Activated CD8-positive, alpha-beta memory T cell treated with anti-CD3 and anti-CD28 coated beads, Interleukin-2, amount 10 ng/mL, durations not matched to agents 7 days and 5 days (primary cell): ENCODE measurements at regions not wholly inside any gene's neighbourhood (a gene's known extent, or its start where the extent isn't known, plus 50 kb on each side); places are given as distances from the start of the nearest gene placed in this dataset.

Source experiments
- ATAC-seq: fragments of 150-1000 bp; cut with Tn5 transposase; one replicate; pipeline ENCODE4 v1.10.0; 2021; ENCODE audit warnings: moderate library complexity
- CTCF ChIA-PET: fragments of 350-600 bp; sonication (Branson Sonifier 250); formaldehyde crosslinking; loops from one replicate; lab custom pipeline; 2021; ENCODE audit warnings: antibody characterized with exemption; lab: Charles Lee
- DNase-seq: peaks from one replicate; pipeline ENCODE4 v3.0.0-alpha.2; 2020
- H3K27ac Mint-ChIP-seq: one replicate; pipeline ENCODE4 v1.8.0; 2021; ENCODE audit warnings: mild to moderate bottlenecking, mixed read lengths
- H3K27me3 Mint-ChIP-seq: one replicate; pipeline ENCODE4 v1.8.0; 2021; ENCODE audit warnings: mixed read lengths
- H3K36me3 Mint-ChIP-seq: one replicate; pipeline ENCODE4 v1.8.0; 2021; ENCODE audit warnings: mild to moderate bottlenecking, mixed read lengths
- H3K4me1 Mint-ChIP-seq: one replicate; pipeline ENCODE4 v1.8.0; 2021; ENCODE audit warnings: mixed read lengths
- H3K4me3 Mint-ChIP-seq: one replicate; pipeline ENCODE4 v1.8.0; 2021; ENCODE audit warnings: mild to moderate bottlenecking, moderate library complexity, mixed read lengths
- H3K9me3 Mint-ChIP-seq: one replicate; pipeline ENCODE4 v1.8.0; 2022; ENCODE audit warnings: low read depth, mixed read lengths

- DNase-seq: no peak
- H3K27ac Mint-ChIP-seq: no peak overlapping the region
- H3K36me3 Mint-ChIP-seq: no peaks in the 10 kb centered on the region
- peaks cover 32% of the 10 kb centered on the region for H3K27me3 Mint-ChIP-seq
- CTCF ChIA-PET: no interaction called here
- ATAC-seq: no peak
- peaks cover 10% of the 10 kb centered on the region for H3K4me1 Mint-ChIP-seq
- no peak overlapping the region for H3K4me3 Mint-ChIP-seq
- peaks cover 3% of the 10 kb centered on the region for H3K9me3 Mint-ChIP-seq
These were observed 130.9 kb upstream of the RGMA start for GRCh38 chr15:93219859-93220420.

GRCh38 chr15:93217343-93217742, 128.3 kb upstream of the RGMA start:
- H3K4me3 Mint-ChIP-seq: no peak overlapping the region

GRCh38 chr15:93214106-93214505, 125.1 kb upstream of the RGMA start:
- H3K9me3 Mint-ChIP-seq: peaks cover 3% of the 10 kb centered on the region
- no peak overlapping the region for H3K4me3 Mint-ChIP-seq
- peaks cover 6% of the 10 kb centered on the region for H3K27me3 Mint-ChIP-seq
- no peak overlapping the region for H3K27ac Mint-ChIP-seq
- no peaks in the 10 kb centered on the region for H3K36me3 Mint-ChIP-seq
- DNase-seq (no peak), ATAC-seq (no peak)
- CTCF ChIA-PET: no interaction called here
- no peaks in the 10 kb centered on the region for H3K4me1 Mint-ChIP-seq

More at GRCh38 chr15:93217343-93217742, 128.3 kb upstream of the RGMA start:
- Mint-ChIP-seq H3K9me3 (peaks cover 3% of the 10 kb centered on the region), H3K36me3 (no peaks in the 10 kb centered on the region), H3K27me3 (peaks cover 21% of the 10 kb centered on the region), H3K4me1 (peaks cover 2% of the 10 kb centered on the region), H3K27ac (no peak overlapping the region)
- DNase-seq (no peak), ATAC-seq (no peak)
- CTCF ChIA-PET: no interaction called here

GRCh38 chr15:93213281-93213680, 124.3 kb upstream of the RGMA start:
- peaks cover 3% of the 10 kb centered on the region for H3K9me3 Mint-ChIP-seq
- no peak for DNase-seq
- H3K4me3 Mint-ChIP-seq: no peak overlapping the region
- no peak for ATAC-seq
- H3K27ac Mint-ChIP-seq: no peak overlapping the region
- CTCF ChIA-PET: no interaction called here
- no peaks in the 10 kb centered on the region for H3K4me1 Mint-ChIP-seq
- no peaks in the 10 kb centered on the region for H3K36me3 Mint-ChIP-seq
- H3K27me3 Mint-ChIP-seq: peaks cover 5% of the 10 kb centered on the region

- Mint-ChIP-seq H3K27ac (no peak overlapping the region), H3K4me1 (no peaks in the 10 kb centered on the region), H3K4me3 (no peak overlapping the region), H3K36me3 (no peaks in the 10 kb centered on the region), H3K27me3 (peaks cover 5% of the 10 kb centered on the region), H3K9me3 (peaks cover 3% of the 10 kb centered on the region)
- DNase-seq: no peak
- CTCF ChIA-PET: no interaction called here
- no peak for ATAC-seq
These were observed 123.6 kb upstream of the RGMA start for GRCh38 chr15:93212578-93212977.

- no peaks in the 10 kb centered on the region for H3K4me1 Mint-ChIP-seq
- no peak for DNase-seq
- peaks cover 10% of the 10 kb centered on the region for H3K27me3 Mint-ChIP-seq
- H3K4me3 Mint-ChIP-seq: no peak overlapping the region
- no peak overlapping the region for H3K27ac Mint-ChIP-seq
- CTCF ChIA-PET: no interaction called here
- no peaks in the 10 kb centered on the region for H3K36me3 Mint-ChIP-seq
- no peak for ATAC-seq
- H3K9me3 Mint-ChIP-seq: peaks cover 3% of the 10 kb centered on the region
These were observed 122.0 kb upstream of the RGMA start for GRCh38 chr15:93210995-93211394.

- no peak for DNase-seq
- no peak for ATAC-seq
- CTCF ChIA-PET: interaction anchor here (0.6 kb wide), 1 partner anchor 17 kb away, joined by 3 read pairs; no protein-coding TSS in a partner anchor
- Mint-ChIP-seq H3K4me3 (no peak overlapping the region), H3K4me1 (no peaks in the 10 kb centered on the region), H3K27ac (no peak overlapping the region), H3K27me3 (peaks cover 12% of the 10 kb centered on the region), H3K36me3 (no peaks in the 10 kb centered on the region), H3K9me3 (no peaks in the 10 kb centered on the region)
These were observed 120.9 kb upstream of the RGMA start for GRCh38 chr15:93209690-93210445.

- no peak for ATAC-seq
- no peaks in the 10 kb centered on the region for H3K9me3 Mint-ChIP-seq
- peaks cover 13% of the 10 kb centered on the region for H3K27me3 Mint-ChIP-seq
- H3K36me3 Mint-ChIP-seq: no peaks in the 10 kb centered on the region
- no peaks in the 10 kb centered on the region for H3K4me1 Mint-ChIP-seq
- no peak for DNase-seq
- no peak overlapping the region for H3K4me3 Mint-ChIP-seq
- no peak overlapping the region for H3K27ac Mint-ChIP-seq
- CTCF ChIA-PET: no interaction called here
These were observed 117.9 kb upstream of the RGMA start for GRCh38 chr15:93206893-93207292.

GRCh38 chr15:93205413-93205812, 116.4 kb upstream of the RGMA start:
- DNase-seq: no peak
- Mint-ChIP-seq H3K4me3 (no peak overlapping the region), H3K27ac (no peak overlapping the region), H3K36me3 (no peaks in the 10 kb centered on the region), H3K9me3 (no peaks in the 10 kb centered on the region), H3K4me1 (no peaks in the 10 kb centered on the region), H3K27me3 (peaks cover 14% of the 10 kb centered on the region)
- no peak for ATAC-seq
- CTCF ChIA-PET: no interaction called here

GRCh38 chr15:93203036-93203435, 114.0 kb upstream of the RGMA start:
- H3K4me3 Mint-ChIP-seq: no peak overlapping the region
- CTCF ChIA-PET: no interaction called here
- no peak overlapping the region for H3K27ac Mint-ChIP-seq
- ATAC-seq (no peak), DNase-seq (no peak)
- no peaks in the 10 kb centered on the region for H3K36me3 Mint-ChIP-seq
- H3K4me1 Mint-ChIP-seq: no peaks in the 10 kb centered on the region
- H3K9me3 Mint-ChIP-seq: no peaks in the 10 kb centered on the region
- peaks cover 24% of the 10 kb centered on the region for H3K27me3 Mint-ChIP-seq

- Mint-ChIP-seq H3K27ac (no peak overlapping the region), H3K9me3 (no peaks in the 10 kb centered on the region), H3K36me3 (no peaks in the 10 kb centered on the region), H3K4me1 (no peaks in the 10 kb centered on the region), H3K27me3 (peaks cover 27% of the 10 kb centered on the region), H3K4me3 (no peak overlapping the region)
- ATAC-seq (no peak), DNase-seq (no peak)
- CTCF ChIA-PET: no interaction called here
These were observed 113.4 kb upstream of the RGMA start for GRCh38 chr15:93202405-93202804.

- Mint-ChIP-seq H3K27ac (no peak overlapping the region), H3K36me3 (no peaks in the 10 kb centered on the region), H3K9me3 (no peaks in the 10 kb centered on the region), H3K4me1 (no peaks in the 10 kb centered on the region), H3K4me3 (no peak overlapping the region), H3K27me3 (peaks cover 24% of the 10 kb centered on the region)
- ATAC-seq: no peak
- CTCF ChIA-PET: no interaction called here
- DNase-seq: no peak
These were observed 112.9 kb upstream of the RGMA start for GRCh38 chr15:93201940-93202339.

- no peak overlapping the region for H3K4me3 Mint-ChIP-seq
- no peak for DNase-seq
- no peak for ATAC-seq
- no peaks in the 10 kb centered on the region for H3K9me3 Mint-ChIP-seq
- no peak overlapping the region for H3K27ac Mint-ChIP-seq
- no peaks in the 10 kb centered on the region for H3K36me3 Mint-ChIP-seq
- CTCF ChIA-PET: interaction anchor here (1.3 kb wide), 1 partner anchor 113 kb away, joined by 3 read pairs; no protein-coding TSS in a partner anchor
- peaks cover 27% of the 10 kb centered on the region for H3K27me3 Mint-ChIP-seq
- H3K4me1 Mint-ChIP-seq: no peaks in the 10 kb centered on the region
These were observed 111.8 kb upstream of the RGMA start for GRCh38 chr15:93200837-93201226.
